D721Med (cell line): ENCODE measurements at regions not wholly inside any gene's neighbourhood (a gene's known extent, or its start where the extent isn't known, plus 50 kb on each side); places are given as distances from the start of the nearest gene placed in this dataset.

Experiments
- DNase-seq: peaks from one replicate; pipeline ENCODE4 v3.0.0; 2011; ENCODE audit warnings: low spot score; ENCODE audit not compliant: insufficient read length
- FAIRE-seq: peaks from 2 replicates; lab custom pipeline; 2011; peaks lifted over from hg19 to GRCh38; lab: Jason Lieb, UNC
- CTCF ChIP-seq: IDR thresholded peaks from 2 replicates; pipeline ENCODE4 v1.5.1; 2012; ENCODE audit warnings: mild to moderate bottlenecking, control low read depth; ENCODE audit not compliant: insufficient read depth; ENCODE audit errors: missing control alignments

- TF ChIP-seq CTCF = no peak
Observed at GRCh38 chr5:30832519-30832918, 361.0 kb upstream of the CDH6 start.

GRCh38 chr5:30831605-30832004 lies 361.9 kb upstream of the CDH6 start:
- DNase-seq (no peak), FAIRE-seq (no peak)
- no peak for TF ChIP-seq CTCF

More at GRCh38 chr5:30832519-30832918, 361.0 kb upstream of the CDH6 start:
- DNase-seq (no peak), FAIRE-seq (no peak)

DNA sequence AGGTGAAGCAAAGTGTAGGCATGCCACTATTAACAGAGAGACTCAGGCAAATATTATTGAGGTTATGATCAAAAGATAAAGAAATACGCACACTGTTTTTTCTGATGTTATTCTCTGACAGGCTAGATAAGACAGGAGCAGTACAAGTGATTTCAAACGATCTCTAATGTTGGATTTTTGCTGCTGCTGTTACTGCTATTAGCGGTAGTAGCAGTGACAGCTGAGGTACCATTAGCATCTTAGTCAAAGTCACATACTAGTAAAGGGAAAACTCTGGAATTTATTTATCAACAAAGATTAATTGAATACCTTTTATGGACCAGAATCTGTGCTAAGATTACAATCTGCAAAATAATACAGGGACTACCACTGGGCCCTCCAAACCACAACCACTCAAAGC lies 362.4 kb upstream of the CDH6 start:
- DNase-seq (no peak), FAIRE-seq (no peak)
- no peak for TF ChIP-seq CTCF

- no peak for TF ChIP-seq CTCF
- no peak for DNase-seq
- FAIRE-seq = no peak
Observed at GRCh38 chr5:30811298-30811697, 382.2 kb upstream of the CDH6 start.

DNA sequence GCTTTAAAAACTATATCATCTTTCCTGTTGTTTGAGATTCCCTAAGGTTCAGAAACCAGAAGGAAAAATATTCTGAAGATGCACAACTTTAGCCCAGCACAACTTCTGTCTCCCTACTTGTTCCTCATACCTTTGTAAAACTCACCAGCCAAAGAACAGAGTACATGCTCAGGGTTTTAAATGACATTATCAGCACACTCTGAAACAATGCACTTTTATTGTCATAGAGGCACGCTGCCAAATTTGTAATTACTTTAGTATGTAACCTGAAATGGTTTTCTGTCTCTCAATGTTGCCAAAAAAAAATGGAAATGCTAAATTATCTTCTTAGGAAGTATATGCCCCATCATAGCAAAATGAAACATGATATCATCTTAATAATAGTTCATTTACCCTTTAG lies 383.6 kb upstream of the CDH6 start:
- TF ChIP-seq CTCF = no peak
- DNase-seq (no peak), FAIRE-seq (no peak)

GRCh38 chr5:30808996-30809395 lies 384.5 kb upstream of the CDH6 start:
- no peak for TF ChIP-seq CTCF
- DNase-seq (no peak), FAIRE-seq (no peak)

DNA sequence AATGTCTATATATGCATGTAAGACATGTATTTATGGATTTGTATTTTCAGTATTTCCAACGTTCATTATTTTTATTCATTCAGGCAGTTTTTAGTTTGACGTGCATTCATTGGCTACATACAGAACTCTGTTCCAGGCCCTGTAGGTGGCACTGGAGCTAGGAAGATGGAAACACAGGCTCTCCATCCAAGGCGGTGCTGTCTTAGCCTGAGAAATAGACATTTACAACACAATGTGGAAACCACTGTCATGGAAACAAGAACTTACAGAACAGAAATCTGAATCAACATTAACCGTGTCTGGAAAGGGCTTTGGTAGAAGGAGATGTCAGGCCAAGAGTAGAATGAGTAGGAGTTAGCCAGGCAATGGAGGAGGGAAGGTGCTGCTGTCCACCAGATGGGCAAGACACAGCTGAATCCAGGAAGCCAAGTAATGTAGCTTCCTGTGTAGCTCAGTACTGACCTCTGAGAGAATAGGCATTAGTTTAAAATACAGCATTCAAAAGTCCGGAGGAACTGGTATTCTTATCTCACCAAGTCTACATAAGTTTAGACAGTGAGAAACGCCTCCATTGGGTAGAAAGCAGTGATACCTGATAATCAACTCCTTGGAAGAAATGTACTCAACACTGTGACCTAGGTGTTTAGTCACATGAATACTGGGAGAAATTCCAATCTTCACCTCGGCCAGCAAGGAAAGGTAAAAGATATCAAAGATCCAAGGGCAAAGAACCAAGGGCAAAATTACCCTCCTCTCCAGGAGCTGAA lies 388.6 kb upstream of the CDH6 start:
- no peak for DNase-seq
- no peak for FAIRE-seq
- TF ChIP-seq CTCF = peak; percentile 11
